Breast epithelium (tissue), 4 donors: ENCODE measurements at regions not wholly inside any gene's neighbourhood (a gene's known extent, or its start where the extent isn't known, plus 50 kb on each side); places are given as distances from the start of the nearest gene placed in this dataset.

Source experiments
- DNase-seq, 2 donors: peaks; one replicate each; pipeline ENCODE4 v3.0.0-alpha.2; 2019; ENCODE audit warnings: low spot score in 2 of 2
- H3K27ac ChIP-seq, 2 donors: fragments of 200-600 bp; sonication (generic) in 1 of 2; one replicate each; pipeline ENCODE4 v1.5.1; 2016 to 2019; ENCODE audit warnings: mild to moderate bottlenecking in 1 of 2
- H3K27me3 ChIP-seq, 2 donors: fragments of 200-600 bp; sonication (generic) in 1 of 2; one replicate each; pipeline versions ENCODE4 v1.5.1 to v1.6.0; 2017 to 2019; ENCODE audit warnings: control low read depth in 1 of 2, mild to moderate bottlenecking in 1 of 2
- H3K36me3 ChIP-seq: fragments of 200-600 bp; one replicate; pipeline ENCODE4 v1.5.1; 2019
- H3K4me1 ChIP-seq, 2 donors: fragments of 200-600 bp; sonication (generic); one replicate each; pipeline ENCODE4 v1.5.1; 2016 to 2019; ENCODE audit warnings: control low read depth in 1 of 2
- H3K4me3 ChIP-seq, 3 donors: fragments of 200-600 bp; sonication (generic); 1 replicate in 2 of 3; 2 replicates in 1 of 3; pipeline ENCODE4 v1.5.1; 2016 to 2019; ENCODE audit warnings: mild to moderate bottlenecking in 3 of 3, moderate library complexity in 2 of 3
- H3K9me3 ChIP-seq, 2 donors: fragments of 200-600 bp; sonication (generic) in 1 of 2; one replicate each; pipeline ENCODE4 v1.5.1; 2016 to 2019; ENCODE audit warnings: control low read depth in 1 of 2
- POLR2A ChIP-seq: fragments of 450-650 bp; IDR thresholded peaks from one replicate; pipeline ENCODE4 v1.6.1; 2016; ENCODE audit warnings: antibody characterized with exemption, mild to moderate bottlenecking, moderate library complexity
- POLR2AphosphoS5 ChIP-seq, 3 donors: sonication (generic); formaldehyde crosslinking; IDR thresholded peaks; one replicate each; pipeline ENCODE4 v1.6.1; 2017; ENCODE audit warnings: antibody characterized with exemption in 3 of 3
- intact Hi-C: fragments of 100-400 bp; cut with DNase I; formaldehyde crosslinking; loops from one replicate; pipeline ENCODE4 v1.15.1; 2023; ENCODE audit warnings: low total_unique reads
- TF ChIP-seq, protein P1 (sequence below), 3 donors: fragments of 450-650 bp; IDR thresholded peaks; one replicate each; pipeline ENCODE4 v1.5.1; 2016 to 2017; ENCODE audit warnings: antibody characterized with exemption in 3 of 3, mild to moderate bottlenecking in 3 of 3, moderate library complexity in 3 of 3

- intact Hi-C loops: no loop called here
Observed at GRCh38 chr6:138597336-138597735, 98.0 kb upstream of the NHSL1 start.

GRCh38 chr6:138598562-138599173 lies 99.4 kb upstream of the NHSL1 start:
- no peak for DNase-seq
- Histone ChIP-seq H3K27ac (no peak overlapping the region), H3K4me1 (no peaks in the 10 kb centered on the region), H3K36me3 (no peaks in the 10 kb centered on the region), H3K4me3 (no peak overlapping the region), H3K27me3 (no peaks in the 10 kb centered on the region), H3K9me3 (no peaks in the 10 kb centered on the region)
- intact Hi-C loops: no loop called here
- TF ChIP-seq POLR2AphosphoS5 (IDR thresholded peaks at IDR 0.05) (no peak), POLR2A (no peak)
- TF ChIP-seq, protein P1, sequence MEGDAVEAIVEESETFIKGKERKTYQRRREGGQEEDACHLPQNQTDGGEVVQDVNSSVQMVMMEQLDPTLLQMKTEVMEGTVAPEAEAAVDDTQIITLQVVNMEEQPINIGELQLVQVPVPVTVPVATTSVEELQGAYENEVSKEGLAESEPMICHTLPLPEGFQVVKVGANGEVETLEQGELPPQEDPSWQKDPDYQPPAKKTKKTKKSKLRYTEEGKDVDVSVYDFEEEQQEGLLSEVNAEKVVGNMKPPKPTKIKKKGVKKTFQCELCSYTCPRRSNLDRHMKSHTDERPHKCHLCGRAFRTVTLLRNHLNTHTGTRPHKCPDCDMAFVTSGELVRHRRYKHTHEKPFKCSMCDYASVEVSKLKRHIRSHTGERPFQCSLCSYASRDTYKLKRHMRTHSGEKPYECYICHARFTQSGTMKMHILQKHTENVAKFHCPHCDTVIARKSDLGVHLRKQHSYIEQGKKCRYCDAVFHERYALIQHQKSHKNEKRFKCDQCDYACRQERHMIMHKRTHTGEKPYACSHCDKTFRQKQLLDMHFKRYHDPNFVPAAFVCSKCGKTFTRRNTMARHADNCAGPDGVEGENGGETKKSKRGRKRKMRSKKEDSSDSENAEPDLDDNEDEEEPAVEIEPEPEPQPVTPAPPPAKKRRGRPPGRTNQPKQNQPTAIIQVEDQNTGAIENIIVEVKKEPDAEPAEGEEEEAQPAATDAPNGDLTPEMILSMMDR (IDR thresholded peaks at IDR 0.05): no peak

More at GRCh38 chr6:138597336-138597735, 98.0 kb upstream of the NHSL1 start:
- Histone ChIP-seq H3K27me3 (no peaks in the 10 kb centered on the region), H3K36me3 (no peaks in the 10 kb centered on the region), H3K4me3 (no peak overlapping the region), H3K27ac (no peak overlapping the region), H3K4me1 (no peaks in the 10 kb centered on the region), H3K9me3 (no peaks in the 10 kb centered on the region)
- no peak for TF ChIP-seq POLR2AphosphoS5 (IDR thresholded peaks at IDR 0.05)
- TF ChIP-seq, protein P1 (IDR thresholded peaks at IDR 0.05): no peak
- TF ChIP-seq POLR2A: no peak
- no peak for DNase-seq

GRCh38 chr6:138600261-138600660 lies 101.0 kb upstream of the NHSL1 start:
- no peaks in the 10 kb centered on the region for H3K36me3 ChIP-seq
- intact Hi-C loops: no loop called here
- no peaks in the 10 kb centered on the region for H3K27me3 ChIP-seq

DNA sequence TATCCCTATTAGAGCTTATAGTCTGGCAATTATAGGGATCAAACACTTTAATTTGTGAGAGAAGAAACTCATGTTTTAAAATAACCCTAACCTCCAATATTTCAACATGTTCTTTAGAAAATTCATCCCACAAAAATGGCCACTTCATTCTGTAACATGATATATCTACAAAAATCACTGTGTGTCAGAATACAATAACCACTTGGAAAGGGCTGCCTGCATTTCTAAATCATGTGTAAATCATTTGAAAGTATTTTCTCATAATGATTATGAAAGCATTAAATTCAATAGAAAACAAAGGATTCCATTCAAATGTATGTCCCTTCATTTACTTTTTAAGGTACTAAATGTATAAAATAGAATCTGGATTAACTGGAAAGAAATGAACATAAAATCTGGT lies 101.4 kb upstream of the NHSL1 start:
- no peaks in the 10 kb centered on the region for H3K9me3 ChIP-seq
- no peaks in the 10 kb centered on the region for H3K27me3 ChIP-seq
- H3K27ac ChIP-seq: no peak overlapping the region
- H3K4me3 ChIP-seq: no peak overlapping the region
- no peak for DNase-seq
- no peaks in the 10 kb centered on the region for H3K4me1 ChIP-seq
- intact Hi-C loops: no loop called here
- no peak for TF ChIP-seq POLR2AphosphoS5 (IDR thresholded peaks at IDR 0.05)
- TF ChIP-seq POLR2A: no peak
- TF ChIP-seq, protein P1 (IDR thresholded peaks at IDR 0.05): no peak
- H3K36me3 ChIP-seq: no peaks in the 10 kb centered on the region

More at GRCh38 chr6:138600261-138600660, 101.0 kb upstream of the NHSL1 start:
- H3K4me3 ChIP-seq: no peak overlapping the region
- no peak overlapping the region for H3K27ac ChIP-seq
- H3K9me3 ChIP-seq: no peaks in the 10 kb centered on the region
- H3K4me1 ChIP-seq: no peaks in the 10 kb centered on the region
- TF ChIP-seq, protein P1 (IDR thresholded peaks at IDR 0.05): no peak
- TF ChIP-seq POLR2A (no peak), POLR2AphosphoS5 (IDR thresholded peaks at IDR 0.05) (no peak)
- no peak for DNase-seq

GRCh38 chr6:138601128-138601527 lies 101.8 kb upstream of the NHSL1 start:
- DNase-seq: no peak
- Histone ChIP-seq H3K36me3 (no peaks in the 10 kb centered on the region), H3K27ac (no peak overlapping the region), H3K27me3 (no peaks in the 10 kb centered on the region), H3K4me1 (no peaks in the 10 kb centered on the region), H3K9me3 (no peaks in the 10 kb centered on the region), H3K4me3 (no peak overlapping the region)
- TF ChIP-seq, protein P1 (IDR thresholded peaks at IDR 0.05): no peak
- TF ChIP-seq POLR2A (no peak), POLR2AphosphoS5 (IDR thresholded peaks at IDR 0.05) (no peak)
- intact Hi-C loops: no loop called here
